Middle frontal gyrus (tissue), 1 donor: ENCODE measurements at regions not wholly inside any gene's neighbourhood (a gene's known extent, or its start where the extent isn't known, plus 50 kb on each side); places are given as distances from the start of the nearest gene placed in this dataset.
"Not testable (repeated sequence)": the region's sequence is repeated elsewhere in the genome, so short reads cannot be mapped to it uniquely, and the experiment has no call there.

Experiments used
- DNase-seq: peaks from one replicate; pipeline ENCODE4 v3.0.0-alpha.2; 2015; ENCODE audit warnings: low spot score; ENCODE audit errors: extremely low spot score

DNA sequence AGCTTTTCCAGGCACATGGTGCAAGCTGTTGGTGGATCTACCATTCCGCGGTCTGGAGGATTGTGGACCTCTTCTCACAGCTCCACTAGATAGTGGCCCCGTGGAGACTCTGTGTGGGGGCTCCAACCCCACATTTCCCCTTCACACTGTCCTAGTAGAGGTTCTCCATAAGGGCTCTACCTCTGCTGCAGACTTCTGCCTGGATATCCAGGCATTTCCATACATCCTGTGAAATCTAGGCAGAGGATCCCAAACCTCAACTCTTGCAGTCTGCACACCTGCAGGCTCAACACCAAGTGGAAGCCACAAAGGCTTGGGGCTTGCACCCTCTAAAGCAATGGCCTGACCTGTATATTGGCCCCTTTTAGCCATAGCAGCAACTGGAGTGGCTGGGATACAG is 283.4 kb upstream of the KLF4 start:
- no peak for DNase-seq

DNA sequence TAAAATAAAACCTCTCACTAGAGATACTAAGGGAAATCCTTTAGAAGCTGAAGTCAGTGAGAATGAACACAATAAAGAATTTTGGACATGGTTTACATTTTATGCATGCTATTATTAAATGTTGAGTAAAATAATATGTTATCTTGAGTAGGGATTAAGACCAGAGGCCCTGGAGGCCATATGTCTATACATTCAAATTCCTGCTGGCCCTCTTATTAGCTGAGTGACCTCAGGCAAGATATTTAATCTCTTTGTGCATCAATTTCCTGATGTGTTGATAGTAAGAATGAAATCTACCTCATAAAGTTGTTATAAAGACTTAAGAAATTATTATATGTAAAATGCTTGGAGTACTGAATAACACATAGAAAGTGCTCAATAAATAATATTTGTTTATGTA is 281.1 kb upstream of the KLF4 start:
- DNase-seq: no peak

DNA sequence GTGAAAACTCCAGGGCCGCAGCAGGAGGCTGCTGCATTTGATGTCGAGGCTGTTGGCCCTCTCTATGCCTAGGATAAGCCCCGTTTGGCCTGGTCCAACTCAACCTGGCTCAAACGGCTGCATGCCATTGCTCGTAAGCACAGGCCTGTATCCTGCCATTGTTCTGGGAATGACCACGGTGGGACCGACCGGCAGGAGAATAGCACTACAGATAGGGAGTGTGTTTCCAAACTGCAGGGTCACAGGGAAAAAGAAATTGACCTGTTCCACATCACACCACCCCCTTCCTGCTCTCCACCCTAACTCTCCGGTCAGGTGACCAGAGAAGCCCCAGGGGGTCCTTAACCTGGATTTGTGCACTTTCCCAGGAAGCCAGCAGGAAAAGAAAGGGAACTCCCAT is 278.7 kb upstream of the KLF4 start:
- DNase-seq: no peak

DNA sequence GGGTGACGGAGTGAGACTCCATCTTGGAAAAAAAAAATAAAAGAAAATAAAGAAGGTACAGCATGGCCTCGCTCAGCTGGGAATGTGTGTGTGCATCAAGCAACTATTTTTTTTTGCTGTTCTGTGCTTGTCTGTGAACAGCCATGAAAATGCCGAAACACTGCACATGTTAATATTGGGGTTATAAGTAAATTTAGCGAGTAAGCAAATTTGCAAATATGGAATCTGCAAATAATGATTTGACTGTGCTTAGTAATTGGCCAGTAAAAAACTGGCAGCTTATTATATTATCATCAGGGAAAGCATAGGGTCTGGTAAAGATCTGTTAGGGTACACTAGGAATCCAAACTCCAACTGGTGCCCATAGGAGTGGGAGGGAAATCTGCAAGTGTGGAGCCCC is 278.1 kb upstream of the KLF4 start:
- DNase-seq: no peak

DNA sequence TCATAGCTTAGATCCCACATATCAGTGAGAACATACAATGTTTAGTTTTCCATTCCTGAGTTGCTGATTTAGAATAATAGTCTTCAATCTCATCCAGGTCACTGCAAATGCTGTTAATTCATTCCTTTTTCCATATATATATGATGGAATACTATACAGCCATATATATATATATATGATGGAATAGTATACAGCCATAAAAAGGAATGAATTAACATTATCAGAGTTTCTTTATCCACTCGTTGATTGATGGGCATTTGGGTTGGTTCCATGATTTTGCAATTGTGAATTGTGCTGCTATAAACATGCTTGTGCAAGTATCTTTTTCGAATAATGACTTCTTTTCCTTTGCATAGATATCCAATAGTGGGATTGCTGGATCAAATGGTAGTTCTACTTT is 273.9 kb upstream of the KLF4 start:
- not testable (repeated sequence) for DNase-seq

DNA sequence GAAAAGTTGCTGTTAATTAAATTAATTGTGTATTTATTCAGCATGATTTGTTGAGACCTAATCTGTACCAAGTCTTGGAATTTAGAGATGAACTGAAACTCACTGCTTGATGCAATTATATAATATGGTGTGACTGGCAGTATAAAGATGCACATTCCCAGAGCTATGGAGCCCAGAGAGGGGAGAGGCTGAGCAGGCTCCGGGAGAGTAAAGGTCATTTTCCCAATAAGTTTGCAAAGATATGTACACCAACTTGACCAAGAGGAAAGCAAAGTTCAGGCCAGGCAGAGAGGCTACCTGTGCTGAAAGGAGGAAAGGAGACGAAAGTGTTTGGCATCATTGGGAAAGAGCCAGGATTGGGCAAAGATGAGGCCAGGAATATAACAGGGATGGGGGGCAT is 271.7 kb upstream of the KLF4 start:
- no peak for DNase-seq

DNA sequence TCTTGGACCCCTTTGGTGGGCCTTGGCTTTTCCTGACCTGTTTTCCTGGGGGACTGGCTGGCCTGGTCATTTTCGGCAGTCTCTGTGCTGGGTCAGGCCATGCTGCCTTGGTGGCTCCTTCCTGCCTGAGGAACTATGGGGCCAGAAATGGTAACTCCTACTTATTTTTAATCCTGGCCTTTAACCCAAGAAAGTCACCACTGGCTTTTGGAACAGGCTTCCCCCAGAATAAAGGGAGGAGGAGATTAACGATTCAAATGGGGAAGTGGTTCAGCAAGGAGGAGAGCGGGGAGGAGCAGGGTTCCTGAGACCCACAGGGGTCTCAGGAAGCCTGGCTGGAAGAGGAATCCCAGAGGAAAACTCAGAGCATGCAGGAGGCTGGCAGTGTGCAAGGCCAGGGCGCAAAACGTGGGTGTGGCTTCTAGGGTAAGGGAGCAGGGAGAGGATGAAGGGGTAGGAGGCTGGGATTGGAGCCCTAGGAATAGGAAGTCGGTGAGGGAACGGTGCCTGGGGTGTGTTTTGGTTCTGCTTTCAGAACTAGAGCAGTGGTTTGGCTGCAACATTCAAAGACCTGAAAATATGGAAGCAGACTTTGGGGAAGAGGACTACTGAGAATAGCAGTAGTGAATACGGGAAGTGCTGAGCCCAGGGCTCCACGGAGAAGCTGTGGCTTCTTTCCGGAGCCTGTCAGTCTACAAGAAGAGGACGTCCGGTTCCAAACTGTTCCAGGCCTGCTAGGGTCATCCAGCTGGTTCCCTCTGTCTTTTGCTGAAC is 271.1 kb upstream of the KLF4 start:
- no peak for DNase-seq

DNA sequence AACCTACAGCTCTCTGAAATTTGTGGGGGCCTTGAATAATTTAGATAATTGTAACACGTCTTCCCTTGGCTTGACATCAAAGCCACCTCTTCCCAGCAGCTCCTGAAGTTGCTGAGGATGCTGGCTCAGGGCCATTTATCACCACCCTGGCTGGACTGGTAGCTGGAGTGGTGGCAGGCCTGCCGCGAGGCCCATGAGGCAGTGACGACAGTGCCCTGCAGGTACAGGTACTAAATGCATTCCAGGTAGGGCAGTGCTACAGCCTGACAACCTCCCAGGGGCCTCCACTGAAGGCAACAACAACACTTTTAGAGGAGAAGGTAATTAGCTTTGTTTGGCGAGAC is 270.2 kb upstream of the KLF4 start:
- DNase-seq: no peak

DNA sequence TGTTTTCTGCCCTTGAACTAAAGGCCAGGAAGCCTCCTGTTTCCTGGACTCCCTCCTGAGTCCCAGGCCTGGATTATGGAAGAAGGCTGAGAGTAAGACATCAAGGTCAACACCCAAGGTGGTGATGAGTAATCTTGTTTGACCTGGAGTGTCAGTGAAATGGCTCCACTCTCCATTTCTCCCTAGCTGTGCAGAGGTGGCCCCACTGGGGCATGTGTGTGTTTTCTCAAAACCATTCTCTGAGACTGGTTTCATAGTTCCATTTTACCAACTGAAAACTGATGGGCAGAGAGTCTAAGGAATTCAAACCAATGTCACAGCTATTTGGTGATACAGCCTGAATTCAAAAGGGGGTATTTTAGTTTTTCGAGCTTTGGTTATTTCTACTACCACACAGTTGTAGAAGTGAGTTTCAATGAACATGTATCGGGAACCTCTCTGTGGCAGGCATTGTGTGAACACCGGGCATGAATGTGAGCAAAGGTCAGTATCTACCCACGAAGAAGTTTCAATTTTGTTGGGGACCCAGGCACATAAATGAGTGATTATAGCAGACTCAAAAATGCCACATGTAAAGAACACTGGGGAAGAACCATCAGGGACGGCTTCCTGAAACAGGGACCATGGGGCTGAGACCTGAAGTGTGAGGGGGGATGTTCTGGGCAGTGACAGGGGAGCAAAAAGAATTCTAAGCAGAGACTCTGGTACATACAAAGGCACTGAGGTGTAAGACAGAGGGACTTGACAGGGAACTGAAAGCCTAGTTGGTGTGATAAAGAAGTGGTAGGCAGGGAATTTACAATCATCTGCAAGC is 269.6 kb upstream of the KLF4 start:
- DNase-seq: no peak

DNA sequence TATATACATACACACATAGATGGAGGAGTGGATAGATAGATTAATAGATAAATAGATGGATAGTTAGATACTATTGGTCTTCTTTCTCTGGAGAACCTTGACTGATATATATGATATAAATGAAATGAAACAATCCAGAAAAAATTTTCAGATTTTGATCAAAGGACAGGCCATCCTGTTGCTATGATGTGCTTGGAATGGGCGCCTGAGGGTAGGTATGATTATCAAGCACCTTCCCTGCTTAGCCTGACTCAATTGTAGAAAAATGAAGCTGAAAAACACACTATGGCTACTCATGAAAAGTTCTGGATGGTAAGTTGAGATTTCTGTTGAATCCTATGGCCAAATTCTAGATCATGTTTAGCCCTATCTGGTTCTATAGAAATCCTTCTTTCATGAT is 266.5 kb upstream of the KLF4 start:
- DNase-seq: no peak

DNA sequence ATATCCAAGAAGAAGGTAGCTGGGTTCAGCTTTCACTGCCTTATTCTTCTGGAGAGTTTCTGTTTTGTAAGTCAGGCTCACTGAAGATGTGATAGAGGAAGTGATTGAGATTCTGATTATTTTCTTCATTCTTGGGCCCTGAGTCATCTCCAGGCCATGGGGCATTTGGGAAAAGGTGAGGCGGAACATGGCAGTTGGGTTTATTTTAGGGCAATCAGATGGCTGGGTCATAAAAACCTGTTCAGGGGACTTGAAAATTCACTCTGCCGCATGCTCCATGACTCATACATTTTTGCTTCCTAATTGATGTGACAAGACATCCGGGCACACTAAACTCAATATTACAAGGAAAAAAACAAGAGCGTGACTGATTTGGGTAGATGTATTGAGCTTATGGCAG is 265.7 kb upstream of the KLF4 start:
- DNase-seq: no peak

DNA sequence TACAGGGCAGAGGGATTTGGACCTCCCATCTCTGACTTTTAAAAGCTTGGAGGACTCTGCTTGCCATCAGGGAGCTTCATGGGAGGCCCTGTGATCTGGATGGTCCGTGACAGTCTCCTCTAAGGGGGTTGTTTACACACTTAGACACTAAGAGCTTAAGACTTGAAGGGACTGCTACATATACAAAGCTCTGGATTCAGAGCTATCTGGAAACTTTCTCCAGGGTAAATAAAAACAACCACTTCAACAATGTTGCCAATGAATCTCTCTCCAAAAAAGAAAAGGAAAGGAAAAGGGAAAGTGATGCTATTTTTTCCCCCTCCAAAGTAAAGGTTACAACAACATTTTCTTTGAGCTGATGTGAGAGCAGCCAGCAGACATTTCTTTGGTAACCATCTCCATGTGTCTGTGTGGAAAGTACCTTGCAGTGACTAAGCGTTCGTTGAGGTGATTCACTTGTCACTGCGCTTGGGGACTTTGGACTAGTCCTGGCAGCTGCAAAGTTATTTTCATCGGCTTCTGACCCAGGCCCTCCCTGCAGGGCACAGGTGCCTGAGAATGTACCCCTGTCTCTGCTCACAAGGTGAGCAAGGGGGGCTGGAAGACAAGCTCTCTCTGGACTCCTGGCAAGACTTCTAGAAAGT is 262.1 kb upstream of the KLF4 start:
- no peak for DNase-seq

DNA sequence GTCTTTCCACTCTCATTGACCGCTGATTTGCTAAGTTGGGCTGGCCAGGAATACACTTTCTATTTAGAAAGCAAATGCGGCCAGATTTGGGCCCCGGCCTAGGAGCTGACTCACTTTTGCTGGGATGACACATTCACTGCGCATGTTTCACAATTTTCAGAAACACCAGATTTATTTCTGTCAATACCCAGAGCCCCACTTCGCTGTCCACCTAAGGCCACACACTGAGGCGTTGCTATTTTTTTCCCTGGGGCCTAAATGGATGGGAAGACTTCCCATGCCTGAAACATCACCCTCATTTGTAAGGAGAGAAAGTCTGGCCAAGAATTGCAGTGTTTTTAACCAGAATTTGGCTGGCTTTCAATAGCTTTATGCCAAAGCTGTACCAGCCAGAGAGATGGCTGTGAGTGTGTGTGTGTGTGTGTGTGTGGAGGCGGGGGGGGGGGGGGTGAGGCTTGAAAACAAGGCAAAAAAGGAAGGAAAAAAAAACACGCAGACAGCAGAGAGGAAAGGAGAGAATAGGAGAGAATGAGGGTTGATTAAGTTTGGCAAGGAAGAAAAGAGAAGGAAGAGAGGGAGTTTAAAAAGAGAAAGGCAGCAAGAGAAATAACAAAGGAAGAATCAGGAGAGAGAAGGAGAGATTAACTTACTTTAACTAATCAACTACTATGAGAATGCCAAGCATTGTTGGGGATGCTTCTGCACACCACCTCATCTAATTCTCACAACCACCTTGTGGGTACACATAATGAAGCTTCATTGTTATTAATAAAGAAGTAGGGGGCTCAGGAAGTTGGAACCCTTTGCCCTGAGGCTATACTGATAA is 261.4 kb upstream of the KLF4 start:
- DNase-seq: peak; percentile 86

DNA sequence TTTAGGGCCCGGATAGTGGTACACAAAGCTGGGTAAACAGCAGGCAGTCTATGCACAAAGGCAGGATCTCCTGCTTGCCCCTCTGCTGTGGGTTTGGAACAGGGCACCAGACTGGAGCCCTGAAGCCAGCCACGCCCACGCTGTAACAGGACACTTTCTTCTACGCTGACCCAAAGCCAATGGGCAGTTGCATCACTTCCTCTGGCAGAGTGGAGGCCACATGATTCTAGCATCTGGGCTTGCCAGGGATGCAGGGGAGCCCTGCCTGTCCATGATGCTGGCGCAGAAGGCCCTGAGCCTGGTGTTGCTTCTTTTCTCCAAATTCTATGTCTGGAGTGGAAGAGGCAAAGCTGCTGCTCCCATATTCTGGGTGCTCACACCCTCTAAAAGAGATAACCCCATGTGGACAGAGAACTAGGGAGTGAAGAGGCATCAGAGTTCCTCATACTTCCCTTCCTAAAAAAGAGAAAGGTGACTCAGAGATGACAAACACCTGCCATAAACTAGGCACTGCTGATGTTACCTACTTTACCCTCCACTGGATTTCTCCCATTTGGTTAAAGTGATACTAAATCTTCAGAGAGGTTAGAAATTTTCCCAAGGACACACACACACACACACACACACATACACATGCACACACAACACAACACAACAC is 260.3 kb upstream of the KLF4 start:
- DNase-seq: peak; percentile 67

DNA sequence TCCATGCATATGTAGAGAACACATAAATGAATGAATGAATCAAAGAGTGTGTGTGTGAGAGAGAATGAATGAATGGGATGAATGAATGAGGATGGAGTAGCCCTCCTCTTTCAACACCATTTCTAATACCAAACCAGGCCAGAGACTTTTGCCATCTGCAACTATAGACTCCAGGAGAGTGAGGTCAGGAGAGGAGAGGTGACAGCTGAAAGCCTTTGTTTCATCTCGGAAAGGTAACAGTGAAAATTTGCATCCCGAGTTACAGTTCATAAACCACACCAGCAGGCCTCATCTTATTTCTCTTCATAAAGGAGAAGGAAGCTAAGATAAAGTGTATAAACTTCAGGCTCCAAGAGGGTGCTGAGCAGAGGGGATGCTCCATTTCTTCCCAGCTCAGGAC is 255.3 kb upstream of the KLF4 start:
- DNase-seq: no peak

DNA sequence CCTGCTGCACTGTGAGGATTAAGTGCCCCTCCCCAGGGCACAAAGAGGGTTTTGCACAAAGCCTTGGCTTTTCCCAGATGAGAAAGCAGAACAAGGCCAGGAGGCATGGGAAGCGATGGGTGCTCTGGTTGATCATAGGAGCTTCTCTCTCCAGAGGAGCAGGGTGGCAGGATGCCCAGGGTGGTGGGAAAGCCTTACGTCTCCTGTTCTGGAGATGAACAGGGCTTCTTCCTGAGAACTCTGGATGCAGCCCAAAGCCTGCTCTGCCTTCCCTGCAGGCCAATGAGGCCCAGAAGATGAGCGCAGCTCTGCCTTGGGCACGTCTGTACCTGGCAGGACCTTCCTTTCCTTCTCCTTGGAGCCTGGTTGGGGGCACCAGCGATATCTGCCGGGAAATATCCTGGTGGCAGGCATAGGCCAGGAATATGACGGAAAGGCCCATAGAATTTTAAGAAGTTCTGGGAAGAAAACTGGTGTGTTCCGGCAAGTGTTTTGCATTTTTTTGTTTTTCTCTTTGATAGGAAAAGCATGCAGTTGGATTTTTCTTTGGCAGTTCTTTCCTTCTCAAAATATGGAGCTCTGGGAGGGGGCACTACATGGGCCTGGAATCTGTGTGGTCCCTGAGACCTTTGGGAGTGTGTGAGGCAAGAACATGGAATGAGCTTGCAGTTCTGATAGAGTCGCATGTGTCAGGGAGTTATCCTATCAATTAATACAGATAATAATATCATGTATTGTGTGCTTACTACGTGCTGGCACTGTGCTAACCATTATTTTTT is 253.2 kb upstream of the KLF4 start:
- DNase-seq: no peak

DNA sequence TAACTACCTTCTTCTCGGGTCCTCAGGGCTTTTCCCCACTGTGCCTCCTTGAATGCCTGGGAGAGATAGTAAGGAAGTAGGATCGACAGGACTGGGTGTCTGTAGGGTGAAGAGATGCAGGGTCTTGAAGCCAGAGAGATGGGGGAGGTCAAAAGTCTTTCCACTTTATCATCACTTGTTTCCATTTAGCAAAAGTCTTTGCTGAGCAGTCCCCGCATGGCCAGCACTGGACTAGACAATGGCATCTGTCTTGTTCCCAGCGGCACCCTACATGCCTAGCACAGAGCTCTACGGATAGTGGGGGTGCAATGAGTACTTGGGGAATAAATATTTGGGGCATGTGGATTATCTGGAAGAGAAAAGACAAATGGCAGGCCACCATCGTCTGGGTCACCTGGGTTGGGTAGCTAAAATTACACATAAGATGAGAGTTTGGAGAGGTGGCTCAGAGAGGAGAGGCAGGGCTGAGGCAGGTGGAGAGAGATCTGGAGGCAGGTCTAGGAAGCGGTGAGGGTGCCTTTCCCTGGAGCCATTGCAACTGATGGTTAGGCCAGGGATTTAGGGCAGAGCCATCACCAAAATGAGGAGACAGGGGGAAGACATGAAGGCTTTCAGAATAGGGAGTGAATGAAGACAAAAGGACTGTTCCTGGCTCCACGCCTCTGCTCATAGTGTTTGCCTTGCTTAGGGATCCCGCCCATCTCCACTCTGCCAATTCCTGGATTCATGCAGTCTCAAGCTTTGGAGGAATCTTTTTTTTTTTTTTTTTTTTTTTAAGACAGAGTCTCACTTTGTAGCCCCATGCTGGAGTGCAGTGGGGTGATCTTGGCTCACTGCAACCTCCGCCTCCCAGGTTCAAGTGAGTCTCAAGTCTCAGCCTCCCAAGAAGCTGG is 250.8 kb upstream of the KLF4 start:
- no peak for DNase-seq

DNA sequence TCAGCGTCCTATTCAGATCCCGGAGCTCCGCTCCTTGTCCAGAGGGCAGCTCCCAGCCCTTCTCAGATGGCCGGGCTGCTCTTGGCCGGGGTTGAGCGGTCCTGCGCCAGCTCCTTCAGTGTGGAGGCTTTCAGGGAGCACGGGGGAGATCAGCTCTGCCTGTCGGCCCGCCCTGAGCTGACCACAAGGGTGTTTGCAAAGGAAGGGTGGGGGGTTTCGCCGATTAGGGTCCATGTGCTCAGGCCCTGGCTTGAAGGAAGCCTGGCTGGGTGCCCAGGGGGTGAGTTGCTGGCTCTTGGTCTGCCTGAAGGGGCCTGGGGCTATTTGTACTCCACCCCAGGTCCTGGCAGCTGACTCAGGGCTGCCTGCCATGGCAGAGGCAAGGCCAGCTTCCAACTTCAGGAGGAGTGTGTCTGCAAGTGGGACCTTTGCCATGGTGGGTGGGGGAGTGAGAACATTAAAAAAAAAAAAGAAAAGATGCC is 250.1 kb upstream of the KLF4 start:
- DNase-seq: no peak

DNA sequence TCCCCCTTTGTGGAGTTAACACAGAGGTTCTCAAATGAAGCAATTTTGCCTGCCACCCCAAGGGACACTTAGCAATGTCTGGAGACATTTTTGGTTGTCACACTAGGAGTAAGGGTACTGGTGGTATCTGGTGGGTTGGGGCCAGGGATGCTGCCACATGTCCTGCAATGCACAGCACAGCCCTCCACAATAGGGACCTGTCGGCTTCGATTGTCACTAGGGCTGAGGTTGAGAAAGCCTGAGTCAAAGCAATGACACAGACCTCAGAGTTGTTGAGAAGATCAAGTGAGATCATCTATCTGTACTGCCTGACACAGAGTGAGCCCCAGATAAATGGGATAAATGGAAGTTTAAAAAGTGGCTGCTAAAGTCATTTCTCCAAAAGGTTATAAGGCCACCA is 249.2 kb upstream of the KLF4 start:
- DNase-seq: no peak
